ENCODE measurements at regions not wholly inside any gene's neighbourhood (a gene's known extent, or its start where the extent isn't known, plus 50 kb on each side); places are given as distances from the start of the nearest gene placed in this dataset.
A peak's percentile ranks its signal among the peaks of the same experiment; 100 is the strongest.
"Not testable (repeated sequence)": the region's sequence is repeated elsewhere in the genome, so short reads cannot be mapped to it uniquely, and the experiment has no call there.

DNA sequence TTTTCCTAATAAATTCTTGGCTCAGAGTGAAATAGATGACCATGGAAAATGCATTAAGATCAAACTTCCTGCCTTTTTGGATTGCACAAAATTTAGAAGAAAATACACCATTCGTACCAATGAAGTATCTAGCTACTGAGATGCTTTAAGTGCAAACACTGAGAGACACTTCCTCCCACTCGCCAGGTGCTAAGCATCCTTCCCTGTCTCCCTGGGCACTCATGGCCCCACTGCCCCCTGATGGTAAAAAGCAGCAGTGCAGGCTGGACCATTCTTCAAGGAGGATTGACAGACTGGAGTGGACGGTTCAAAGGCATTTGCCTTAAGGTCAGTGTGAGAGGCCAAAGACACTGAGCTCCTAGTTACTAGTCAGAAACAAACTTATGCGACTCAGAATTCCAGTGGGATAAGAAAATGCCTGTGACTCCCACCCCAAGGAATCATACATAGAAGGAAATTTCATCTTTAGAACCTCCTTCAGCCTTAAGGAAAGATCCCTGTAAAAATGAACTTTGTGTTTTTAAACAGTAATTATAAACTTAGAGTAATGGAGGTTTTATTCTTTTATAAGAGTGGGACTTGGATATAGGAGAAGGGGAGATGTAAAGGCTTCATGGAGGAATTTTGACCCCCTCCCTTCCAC, 86.0 kb upstream of the SLC30A5 start:
- DNase-seq = peak; percentile 65

DNA sequence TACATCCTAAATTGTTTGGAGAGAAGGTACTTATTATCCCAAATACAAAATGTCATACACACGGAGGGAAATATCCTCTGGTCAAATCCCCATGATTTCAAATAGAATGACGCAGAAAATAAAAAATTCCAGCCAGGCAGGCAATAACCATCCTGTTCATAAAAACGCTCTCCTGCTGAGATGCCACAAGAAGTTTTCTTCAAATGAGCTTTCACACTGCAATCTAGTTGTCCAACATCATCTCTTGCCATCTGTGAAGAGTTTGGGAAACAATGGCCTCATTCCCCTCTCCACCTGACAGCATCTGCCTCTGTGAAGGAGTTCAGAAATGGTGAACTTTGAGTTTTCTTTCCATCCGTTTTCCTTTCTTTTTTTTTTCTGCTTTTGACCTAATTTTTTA, 83.3 kb upstream of the SLC30A5 start:
- no peak for DNase-seq

DNA sequence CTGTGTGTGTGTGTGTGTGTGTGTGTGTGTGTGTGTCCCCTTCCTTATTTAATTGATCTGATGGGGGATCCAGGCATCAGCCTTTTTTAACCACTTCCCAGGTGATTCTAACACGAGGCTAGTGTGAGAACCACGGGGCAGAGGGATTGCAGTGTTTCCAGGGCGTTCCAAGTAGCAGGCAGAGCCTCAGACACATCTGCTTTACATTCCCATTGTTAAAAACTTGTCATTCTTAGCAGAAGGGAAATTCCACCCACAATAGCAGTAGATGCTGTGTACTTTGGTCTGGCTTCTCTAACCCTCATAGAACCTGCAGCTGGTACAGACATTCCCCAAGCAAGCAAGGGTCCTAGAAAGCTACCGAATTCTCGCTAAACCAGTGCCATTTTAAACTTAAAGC, 81.9 kb upstream of the SLC30A5 start:
- DNase-seq = no peak

DNA sequence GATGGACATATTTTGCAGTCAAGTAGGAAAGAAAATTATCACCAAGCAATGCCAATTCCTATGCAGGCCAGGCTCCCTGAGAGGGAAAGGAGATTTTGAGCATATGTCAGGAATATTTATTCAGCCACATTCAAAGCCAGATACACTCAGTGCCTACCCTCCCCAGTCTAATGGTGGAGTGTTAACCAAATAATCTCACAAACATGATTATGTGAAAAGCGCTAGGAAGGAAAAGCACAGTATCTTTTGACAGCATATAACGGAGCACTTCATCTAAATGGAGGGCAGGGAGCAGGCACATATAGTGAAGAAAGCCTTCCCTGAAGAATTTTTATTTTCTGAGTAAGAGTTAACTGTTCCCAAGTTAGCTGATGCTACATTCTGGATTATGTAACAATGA, 80.3 kb upstream of the SLC30A5 start:
- no peak for DNase-seq

DNA sequence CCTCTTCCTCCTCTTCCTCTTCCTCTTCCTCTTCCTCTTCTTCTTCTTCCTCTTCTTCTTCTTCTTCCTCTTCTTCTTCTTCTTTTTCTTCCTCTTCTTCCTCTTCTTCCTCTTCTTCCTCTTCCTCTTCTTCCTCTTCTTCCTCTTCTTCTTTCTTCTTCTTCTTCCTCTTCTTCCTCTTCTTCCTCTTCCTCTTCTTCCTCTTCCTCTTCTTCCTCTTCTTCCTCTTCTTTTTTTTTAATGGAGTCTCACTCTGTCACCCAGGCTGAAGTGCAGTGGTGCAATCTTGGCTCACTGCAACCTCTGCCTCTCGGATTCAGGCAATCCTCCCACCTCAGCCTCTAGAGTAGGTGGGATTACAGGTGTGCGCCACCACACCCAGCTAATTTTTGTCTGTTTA, 79.8 kb upstream of the SLC30A5 start:
- not testable (repeated sequence) for DNase-seq

DNA sequence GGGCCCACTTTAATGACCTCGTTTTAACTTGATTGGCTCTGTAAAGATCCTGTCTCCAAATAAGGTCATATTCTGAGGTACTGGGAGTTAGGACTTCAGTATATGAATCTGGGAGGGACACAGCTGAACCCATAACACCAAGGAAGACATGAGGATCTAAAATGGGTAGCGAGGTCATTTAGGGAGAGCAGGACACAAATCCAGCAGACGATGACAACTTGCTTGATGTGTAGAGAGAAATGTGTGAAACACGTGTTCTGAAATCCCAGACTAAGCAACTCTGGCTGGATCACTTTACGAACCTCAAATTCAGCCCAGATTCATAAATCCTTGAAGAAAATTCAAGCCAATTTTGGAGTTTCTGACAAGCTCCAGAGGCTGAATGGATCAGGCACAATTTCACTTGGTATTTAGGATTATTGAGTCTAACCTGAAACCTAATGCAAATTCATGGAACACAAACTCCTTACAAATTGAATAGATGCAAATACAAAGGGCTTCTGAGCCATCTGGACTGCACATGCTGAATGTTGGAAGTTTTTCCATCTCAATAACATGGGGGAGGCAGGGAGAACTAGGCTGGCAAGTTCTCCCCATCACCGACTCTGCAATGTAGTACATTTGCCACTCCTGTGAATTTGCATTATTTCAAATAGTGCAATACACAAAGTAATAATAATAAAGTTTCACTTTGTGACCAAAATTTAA, 74.0 kb upstream of the SLC30A5 start:
- DNase-seq = no peak

DNA sequence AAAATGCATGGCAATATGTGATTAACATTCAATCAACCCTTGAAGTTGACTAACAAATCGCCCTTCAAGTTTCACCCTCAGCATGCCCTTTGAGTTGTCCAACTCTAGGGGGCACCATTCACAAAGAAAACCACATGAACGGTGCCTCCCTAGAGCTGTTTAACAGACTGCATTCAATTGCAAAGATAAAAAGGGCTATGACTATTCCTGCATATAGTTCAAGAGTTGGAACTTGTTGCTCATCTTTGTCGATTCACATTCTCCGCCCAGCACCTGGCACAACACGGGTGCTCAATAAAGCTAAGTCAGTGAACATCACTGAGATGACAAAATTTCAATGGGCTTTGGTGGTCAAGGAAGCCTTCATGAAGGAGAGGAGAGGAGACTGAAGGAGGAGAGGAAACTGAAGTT, 69.6 kb upstream of the SLC30A5 start:
- peak; percentile 14 for DNase-seq

DNA sequence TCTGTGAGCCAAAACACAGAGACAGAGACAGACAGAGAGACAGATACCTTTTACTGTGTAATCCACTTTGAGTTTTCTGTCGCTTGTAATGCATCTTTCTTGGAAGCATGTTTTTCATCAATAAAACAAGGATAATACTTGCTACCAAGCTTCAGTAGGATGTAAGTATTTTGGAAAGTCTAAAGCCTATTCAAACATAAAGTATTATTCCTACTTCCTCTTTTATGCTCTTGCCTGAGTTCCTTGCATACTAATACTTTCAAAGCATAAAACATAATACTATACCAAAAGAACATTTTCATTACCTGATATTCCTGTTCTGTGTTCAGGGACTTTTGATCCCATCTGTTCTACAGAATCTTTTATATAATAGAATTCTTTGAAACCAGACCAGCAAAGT, 64.5 kb upstream of the SLC30A5 start:
- no peak for DNase-seq

DNA sequence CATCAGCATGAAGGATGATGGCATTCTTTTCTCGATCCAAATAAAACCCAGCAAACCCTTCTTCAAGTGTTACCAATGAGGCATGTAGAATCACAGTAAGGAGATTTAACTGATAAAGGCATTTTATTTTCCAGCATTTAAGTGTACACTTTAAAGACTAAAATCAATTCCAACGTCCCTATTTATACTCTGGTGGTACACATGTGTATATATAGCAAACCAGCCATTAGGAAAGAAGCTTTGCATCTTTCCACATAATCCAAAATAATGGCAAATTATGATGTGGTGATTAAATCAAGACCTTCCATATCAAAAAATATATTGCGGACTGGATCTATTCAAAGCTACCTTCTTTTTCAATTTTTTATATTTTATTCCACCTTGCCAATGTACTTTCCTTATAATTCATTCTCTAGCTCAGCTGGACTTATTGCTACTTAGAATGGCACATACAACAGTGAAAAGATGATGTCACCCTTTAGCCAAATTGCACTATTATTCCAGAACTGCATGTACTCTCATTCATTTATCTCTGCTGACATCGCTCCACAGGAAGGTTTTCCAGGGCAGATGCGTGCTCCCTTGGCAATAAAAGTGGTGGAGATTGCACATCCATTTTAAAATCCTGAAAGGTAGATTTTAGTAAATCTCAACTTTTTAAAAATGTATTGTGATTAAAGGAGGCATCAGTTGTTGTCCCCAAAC, 63.3 kb upstream of the SLC30A5 start:
- DNase-seq = no peak

DNA sequence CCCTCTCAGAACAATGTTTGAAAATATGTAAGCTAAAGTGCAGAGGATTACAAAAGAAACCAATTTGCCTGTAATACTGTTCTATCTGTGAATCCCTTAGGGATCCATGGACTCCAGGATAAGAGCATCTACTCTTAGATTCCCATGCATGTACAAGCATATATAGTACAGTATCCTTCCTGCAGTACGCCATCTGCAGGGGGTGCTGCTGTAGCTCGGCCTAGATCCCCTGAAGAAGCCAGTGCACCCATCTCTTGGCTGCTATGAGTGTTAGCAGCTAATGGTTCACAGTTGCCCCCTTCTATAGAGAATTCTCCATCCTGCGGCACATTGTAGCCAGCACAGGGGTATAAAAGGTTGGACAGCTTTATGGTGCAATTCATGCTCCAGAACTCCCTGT, 61.8 kb upstream of the SLC30A5 start:
- no peak for DNase-seq

DNA sequence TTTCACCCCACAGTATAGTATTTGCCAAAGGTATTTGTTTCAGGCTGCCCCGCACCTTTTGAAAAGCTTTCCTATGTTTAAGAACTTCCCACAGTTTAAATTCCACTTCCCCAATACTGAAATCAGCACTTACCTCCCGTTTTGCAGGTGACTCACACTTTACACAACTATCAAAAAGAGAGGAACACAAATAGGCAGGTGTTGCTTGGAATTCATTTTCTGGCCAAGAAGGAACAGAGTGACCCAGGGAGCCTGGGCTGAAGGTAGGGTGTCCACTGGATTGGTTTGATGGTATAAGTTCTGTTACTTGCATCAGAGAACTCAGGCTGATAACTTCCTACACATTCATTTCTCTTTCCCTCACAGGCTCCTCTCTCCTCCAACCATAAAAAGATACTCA, 60.1 kb upstream of the SLC30A5 start:
- DNase-seq = no peak

DNA sequence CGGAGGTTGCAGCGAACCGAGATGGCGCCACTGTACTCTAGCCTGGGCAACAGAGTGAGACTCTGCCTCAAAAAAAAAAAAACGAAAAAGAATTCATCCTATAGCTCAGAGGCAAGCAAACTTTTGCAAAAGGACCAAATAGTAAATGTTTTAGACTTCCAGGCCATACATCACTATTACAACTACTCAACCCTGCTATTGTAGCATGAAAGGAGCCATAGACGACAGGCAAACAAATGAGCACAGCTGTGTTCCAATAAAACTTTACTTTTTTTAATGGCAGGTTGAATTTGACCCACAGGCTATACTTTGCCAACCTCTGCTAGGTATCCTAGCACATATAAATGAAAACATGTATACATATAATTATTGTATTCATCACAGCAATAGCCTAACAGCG, 58.9 kb upstream of the SLC30A5 start:
- DNase-seq = no peak

DNA sequence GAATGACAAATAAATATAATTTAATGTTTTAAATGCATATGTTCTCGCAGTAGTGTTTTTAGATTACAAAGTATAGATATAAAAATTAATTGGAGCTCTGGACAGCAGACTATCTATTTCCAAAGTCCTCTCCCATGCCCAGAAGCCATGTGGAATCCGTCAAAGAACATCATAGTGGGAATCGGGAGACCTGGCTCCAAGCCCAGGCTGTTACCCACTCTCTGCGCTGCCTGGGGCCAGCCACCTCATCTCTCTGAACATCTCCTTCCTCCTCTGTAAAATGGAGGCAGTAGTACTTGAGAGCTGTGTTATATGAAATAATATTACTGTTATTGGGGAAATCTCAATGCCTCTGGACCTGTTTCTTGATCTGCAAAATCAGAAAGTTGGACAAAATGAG, 58.1 kb upstream of the SLC30A5 start:
- no peak for DNase-seq

DNA sequence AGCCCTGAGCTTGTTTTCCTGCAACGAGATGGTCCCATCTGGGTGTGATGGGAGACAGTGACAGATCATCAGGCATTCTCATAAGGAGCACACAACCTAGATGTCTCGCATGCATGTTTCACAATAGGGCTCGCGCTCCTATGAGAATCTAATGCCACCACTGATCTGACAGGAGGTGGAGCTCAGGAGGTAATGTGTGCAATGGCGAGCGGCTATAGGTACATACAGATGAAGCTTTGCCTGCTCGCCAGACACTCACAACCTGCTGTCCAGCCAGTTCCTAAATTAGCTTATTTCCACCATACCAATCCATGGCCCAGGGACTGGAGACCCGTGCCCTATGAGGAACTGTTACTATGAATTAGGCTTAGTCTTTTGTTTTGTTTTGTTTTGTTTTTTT, 55.3 kb upstream of the SLC30A5 start:
- no peak for DNase-seq

DNA sequence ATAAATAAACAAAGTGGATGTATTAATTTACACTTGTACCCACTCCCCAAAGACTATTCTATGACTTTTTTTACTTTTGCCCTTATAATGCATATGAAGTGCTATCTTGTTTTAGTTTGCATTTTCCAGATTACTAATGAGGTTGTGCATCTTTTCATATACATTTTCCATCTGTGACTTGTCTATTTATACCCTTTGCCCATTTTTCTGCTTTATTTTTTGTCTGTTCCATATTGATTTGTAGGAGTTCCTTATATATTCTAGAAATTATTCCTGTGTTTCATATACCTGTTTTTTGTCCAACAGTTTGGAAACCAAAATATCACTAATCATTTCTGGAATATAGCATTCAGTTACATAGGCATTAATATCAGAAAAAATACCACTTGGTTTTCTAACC, 54.0 kb upstream of the SLC30A5 start:
- DNase-seq = no peak

DNA sequence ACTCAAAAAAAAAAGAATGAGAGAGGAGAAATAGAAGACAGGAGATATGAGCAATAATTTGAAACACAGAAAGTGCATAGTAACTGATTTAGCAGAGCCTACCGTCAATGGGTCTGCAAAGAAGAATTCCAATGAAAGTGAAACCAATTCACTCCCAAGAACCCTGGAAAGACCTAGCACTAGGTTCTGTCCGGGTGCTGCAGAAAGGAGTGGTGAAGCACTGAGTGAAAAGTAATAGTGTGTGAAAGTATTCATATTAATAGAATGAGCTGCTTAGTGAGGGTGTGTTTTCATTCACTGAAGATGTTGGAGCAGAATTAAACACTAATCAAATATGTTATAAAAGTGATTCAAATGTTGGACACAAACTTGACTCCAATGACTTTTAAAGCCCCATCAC, 51.3 kb upstream of the SLC30A5 start:
- no peak for DNase-seq

DNA sequence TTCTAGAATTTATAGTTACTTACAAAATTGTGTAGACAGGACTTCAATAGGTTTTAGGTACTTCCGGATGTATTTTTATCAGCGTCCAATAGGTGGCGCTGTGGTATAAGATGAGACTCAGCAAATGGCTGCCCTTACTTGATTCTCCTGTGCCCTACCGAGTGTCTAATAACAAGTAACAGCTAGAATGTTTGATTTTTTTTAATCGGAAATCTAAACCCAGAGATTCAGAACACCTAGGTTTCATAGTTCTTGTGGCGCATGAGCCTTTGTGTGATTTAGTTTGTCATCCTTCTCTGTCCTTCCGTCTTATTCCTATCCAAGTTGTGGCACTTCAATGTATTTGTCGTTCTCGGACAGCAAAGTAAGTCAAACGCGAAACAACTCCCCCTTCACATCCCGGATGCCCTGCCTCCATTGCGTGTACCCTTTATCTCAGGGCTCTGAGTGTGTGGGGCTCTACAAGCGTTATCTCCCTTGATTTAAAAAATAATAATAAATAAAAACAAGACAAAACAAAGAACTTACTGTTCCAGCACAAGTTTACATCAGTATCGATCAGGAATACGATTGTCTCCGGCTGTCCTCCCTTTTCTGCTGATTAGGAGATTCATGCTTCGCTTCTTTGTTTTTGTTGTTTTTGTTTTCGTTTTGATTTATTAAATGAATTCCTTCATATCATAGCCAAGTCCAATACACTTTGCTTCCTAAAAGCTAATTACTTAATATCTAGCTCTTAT, 50.7 kb upstream of the SLC30A5 start:
- DNase-seq = peak; percentile 89

DNA sequence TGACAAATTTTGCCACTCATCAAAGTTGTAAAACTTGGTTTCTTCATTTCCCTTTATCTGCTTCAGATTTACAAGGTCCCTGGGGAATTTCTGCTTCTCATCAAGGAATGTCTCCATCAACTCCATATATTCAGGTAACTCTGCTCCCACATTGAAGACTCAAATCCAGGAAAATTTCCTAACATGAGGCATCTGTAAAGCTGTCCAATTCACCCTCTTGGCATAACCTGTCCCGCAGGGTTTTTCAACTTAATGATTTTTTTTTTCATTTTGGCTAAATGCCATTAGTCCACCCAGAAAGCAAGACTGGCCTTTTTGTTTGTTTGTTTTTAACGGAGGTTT, 50.2 kb upstream of the SLC30A5 start:
- no peak for DNase-seq

Measured in CD4-positive, alpha-beta T cell treated with Interleukin-6 for 4 hours (primary cell).